DMS53 treated with DMSO at 0.1 percent for 48 hours (cell line): ENCODE measurements at regions not wholly inside any gene's neighbourhood (a gene's known extent, or its start where the extent isn't known, plus 50 kb on each side); places are given as distances from the start of the nearest gene placed in this dataset.

ENCODE experiments used
- DNase-seq: peaks from one replicate; lab custom pipeline; 2025; ENCODE audit not compliant: unreplicated experiment; lab: John Stamatoyannopoulos, UW

DNA sequence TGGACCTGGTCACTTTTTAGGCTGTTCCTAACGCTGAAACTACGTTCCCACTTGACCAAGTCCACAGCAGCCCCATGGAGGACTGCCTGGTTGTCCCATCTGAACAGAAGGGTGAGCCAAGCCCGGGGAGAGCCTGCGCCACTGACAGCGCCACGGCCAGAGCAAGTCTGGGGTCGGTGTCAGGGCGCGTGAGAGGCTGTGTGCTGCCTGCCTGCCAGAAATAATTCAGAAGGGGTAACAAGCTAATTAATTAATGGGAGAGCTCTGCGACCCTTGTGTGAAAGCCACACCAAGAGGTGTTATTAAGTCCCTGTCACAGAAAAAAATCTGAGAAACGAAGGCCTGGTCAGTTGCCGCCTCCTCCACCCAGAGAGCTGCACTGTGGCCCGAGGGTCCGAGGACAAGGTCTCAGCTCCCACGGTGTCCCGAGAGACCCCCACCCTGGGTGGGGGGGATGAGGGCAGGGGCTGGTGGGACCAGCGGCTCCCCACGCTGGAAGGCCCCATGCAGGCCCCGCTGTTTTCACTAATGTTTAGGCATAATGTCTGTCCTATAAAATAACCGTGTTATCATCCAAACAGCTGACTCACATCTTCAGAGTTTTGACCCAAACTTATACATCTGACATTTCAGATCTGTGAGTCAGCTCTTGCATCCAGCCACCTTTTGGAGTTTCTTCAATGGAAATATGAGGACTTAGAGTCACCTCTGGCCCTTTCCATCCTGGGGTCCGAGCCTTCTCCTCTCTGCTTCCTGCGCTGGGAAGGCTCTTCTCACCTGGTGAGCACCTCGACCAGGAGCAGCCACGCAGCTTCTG, 58.5 kb downstream of the DLL1 start:
- DNase-seq: no peak

DNA sequence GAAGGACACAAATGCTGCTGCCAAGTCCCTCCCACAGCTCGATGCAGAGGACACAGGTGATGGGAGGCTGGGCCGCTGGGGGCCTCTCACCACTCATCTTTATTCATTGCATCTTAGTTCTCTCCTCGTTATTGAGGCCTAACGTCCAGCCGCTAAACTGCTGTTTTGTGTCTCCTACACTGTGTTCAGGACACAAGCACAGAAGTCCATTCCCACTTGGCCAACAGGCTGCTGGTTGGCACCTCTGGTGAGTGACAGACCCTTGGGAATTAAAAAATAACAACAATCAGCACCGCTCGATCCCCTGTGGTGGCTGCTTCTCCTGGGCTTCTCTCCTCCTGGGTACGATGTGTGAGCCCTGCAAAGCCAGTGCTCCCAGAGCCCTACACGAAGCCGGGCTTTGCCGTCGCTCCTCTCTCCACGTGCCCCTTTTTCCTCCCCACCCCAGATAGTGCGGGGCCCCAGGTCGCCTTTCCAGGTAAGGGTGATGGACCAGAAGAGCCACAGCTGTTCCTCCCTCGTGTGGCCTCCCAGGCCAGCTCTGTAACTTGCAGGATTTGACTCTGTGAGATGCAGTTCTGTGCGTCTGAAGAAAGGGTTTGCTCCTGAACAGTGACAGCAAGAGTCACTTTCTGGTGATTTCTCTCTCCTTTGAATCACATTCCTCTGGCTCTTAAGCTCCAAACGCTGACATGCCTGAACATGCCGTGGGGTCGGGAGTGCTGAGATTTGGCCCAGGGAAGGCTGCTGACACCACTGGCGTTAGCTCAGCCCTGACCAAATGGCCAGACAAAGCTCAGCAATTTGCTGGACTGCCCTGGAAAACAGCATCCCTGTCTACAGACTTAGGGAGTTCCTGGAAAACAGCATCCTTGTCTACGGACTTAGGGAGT, 59.3 kb downstream of the DLL1 start:
- DNase-seq: no peak

DNA sequence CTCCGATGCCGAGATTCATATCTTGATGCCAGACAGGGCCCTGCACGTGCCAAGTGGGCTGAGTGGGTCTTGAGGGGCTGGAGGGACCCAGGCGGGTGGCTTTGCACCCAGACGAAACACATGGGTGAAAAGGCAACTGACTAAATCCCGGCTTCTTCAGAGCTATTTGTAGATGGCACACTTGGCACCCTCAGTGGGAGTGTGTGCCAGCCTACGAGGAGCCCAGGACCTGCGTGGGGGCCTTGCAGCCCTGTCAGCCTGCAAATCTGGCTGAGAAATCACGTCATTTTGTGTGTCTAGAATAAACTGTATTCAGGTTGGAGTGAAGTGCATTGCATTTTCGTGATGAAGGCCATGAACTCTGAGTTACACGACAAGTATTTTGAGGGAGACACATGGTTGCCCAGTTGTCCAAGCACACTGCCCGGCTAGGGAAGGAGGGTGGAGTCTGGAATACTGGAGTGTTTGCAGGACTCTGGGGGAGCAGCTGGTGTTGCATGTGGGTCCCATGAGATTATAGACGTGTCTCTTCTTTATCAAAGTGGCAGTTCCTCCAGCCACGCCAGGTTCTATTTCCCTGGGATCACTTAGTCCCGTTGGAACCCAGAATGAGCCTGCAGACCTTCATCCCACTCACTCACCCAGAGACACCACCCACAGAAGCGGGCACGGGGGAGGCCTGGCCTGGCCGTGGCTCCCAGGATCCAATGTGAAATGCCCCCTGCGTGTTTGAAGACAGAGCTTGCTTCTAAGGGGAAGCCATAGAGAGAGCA, 60.2 kb downstream of the DLL1 start:
- DNase-seq: no peak

DNA sequence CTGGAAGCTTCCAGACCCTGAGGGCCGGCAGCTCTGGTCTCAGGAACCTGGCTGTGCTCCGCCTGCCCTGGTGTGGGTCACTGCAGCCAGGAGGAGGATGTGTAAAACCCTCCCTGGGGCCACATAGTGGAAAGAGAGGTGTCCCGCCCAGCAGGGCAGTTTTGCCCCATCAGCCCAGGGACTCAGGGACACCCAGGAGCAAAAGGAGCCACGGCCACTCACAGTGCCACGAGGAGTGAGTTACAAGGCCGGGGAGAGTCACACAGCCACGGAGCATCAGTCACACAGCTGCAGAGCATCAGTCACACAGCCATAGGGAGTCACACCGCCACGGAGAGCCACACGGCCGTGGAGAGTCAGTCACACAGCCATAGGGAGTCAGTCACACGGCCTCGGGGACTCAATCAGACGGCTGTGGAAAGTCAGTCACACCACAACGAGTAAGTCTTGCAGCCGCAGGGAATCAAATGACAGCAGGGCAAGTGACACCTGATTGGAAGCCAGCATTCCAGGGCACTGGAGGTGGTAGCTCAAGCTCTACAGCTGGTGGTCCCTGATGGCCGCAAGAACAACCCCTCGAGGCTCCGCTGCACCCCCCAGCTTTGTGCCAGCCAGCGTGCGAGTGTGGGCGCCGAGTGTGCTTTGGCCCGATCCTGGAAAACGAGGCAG, 60.9 kb downstream of the DLL1 start:
- DNase-seq: no peak

DNA sequence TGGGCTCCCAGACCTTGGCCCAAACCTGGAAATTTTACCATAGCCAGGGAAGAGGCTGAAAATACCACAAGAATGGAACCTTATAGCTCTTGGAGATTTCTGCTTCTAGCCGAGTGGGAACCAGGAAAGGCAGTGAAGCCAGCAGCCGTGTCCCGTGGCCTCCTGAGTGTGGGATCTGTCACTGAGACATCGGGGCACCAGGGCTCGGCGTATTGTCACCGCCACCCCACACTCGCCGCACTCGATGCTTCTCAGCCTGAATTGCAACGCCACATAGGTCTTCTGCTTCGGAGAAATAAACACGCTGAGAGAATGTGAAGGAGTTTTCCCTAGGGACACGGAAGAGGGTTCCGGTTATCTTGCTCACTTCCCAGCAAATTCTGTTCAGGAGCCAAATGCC, 61.5 kb downstream of the DLL1 start:
- DNase-seq: no peak

- no peak for DNase-seq
These were observed 62.0 kb downstream of the DLL1 start for GRCh38 chr6:170228946-170229310.

DNA sequence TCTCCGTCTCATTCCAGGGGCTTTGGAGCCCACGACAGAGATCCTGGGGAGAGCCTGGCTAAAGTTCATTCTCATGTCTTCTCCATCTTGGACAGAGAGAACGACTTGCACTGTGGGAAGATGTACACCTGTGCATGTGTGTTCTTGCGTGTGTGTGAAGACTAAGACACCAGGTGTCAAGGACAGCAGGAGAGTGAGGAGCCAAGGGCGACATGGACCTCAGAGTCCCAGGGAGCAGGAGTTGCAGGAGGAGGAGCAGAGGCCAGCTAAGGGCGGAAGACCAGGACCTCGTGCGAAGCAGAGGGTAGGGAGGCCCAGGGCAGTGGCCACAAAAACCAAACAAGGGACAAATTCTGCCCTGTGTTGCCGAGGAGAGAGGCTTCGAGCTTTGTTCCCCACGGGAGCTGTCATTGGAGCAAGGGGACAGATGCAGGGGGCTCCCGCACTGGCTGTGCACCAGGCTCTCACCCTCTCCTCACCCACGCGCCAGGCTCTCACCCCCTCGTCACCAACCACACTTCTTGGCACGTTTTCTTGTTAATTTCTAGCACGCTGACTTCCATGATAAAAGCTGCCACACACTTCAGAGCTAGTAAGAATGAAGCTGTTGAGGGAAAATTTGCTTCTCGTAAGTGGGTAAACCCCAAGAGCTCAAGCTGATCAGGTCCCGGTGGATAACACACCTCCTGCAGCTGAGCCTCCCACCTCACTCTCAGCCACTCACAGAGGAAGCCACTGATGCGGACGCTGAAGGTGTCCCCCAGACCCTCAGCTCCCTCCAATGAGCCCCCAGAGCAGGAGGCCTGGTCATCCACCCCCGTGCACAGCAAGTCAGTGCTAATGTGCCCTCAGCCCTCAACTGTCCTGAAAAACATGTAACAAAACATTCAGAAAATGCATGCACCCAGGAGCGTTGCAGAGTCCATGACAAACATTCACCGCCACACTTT, 62.6 kb downstream of the DLL1 start:
- DNase-seq: no peak

DNA sequence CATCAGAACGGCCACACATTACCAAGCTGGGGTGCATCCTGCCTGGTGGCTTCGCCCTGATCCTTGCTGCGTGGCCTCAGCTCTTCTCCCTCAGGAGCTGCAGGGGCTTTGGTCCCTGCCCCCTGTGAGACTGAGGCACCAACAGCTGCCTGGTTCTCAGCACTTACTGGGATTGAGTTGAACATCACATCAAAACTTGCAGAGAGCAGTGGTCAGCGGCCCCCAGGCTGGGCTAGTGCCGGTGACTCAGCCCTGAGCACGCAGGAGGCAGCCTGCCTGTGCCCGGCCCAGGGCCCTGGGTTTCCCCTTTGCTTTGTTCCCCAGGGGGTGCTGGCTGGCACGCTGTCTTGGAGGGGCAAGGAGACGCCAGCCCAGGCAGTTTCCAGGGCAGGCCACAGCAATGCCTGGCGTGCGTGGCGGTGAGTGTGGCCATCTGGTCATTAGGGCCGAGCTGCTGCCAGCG, 63.3 kb downstream of the DLL1 start:
- DNase-seq: no peak

GRCh38 chr6:170226647-170227046, 64.2 kb downstream of the DLL1 start:
- DNase-seq: no peak

GRCh38 chr6:170225852-170226417, 64.9 kb downstream of the DLL1 start:
- DNase-seq: no peak

DNA sequence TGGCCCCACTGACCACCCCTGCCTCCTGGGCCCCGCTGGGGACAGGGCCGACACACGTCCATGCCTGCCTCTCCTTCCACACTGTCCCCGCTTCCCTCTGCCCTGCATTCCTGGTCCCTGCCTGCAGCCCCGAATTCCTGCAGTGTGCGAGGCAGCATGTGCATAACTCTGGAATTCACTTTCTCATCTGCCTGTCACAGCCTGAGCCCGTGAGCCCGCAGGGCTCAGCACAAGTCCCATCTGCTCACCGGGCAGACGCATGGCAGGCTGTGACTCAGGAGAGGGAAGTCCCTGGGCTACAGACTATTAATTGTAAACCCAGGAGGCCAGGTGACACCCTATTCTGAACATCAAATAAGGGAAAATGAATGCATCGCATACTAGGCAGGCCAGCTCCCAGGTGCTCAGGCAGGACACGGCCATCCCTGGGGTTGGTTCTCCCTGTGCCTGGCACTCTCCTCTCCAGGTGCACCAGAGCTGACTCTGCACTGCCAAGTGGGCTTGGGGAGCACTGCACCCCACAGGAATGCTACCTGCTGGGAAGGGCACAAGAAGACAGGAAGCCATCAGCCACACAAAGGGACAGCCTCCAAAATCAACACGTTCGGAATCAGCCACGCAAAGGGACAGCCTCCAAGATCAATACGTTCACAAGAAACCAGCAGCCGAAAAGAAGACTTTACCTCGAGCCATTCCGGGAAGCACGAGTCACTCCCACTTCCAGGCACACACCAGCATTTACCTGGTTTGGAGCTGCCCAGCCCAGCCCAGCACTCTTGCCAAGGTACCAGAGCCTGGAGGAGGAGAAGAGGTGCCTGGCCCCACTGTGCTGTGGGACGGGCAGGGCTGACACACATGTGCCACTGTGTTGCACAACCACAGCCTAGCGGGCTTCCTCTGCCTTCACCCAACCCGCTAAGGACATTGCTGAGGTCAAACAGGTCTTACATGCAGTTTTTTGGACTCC, 65.9 kb downstream of the DLL1 start:
- peak; percentile 71 for DNase-seq

DNA sequence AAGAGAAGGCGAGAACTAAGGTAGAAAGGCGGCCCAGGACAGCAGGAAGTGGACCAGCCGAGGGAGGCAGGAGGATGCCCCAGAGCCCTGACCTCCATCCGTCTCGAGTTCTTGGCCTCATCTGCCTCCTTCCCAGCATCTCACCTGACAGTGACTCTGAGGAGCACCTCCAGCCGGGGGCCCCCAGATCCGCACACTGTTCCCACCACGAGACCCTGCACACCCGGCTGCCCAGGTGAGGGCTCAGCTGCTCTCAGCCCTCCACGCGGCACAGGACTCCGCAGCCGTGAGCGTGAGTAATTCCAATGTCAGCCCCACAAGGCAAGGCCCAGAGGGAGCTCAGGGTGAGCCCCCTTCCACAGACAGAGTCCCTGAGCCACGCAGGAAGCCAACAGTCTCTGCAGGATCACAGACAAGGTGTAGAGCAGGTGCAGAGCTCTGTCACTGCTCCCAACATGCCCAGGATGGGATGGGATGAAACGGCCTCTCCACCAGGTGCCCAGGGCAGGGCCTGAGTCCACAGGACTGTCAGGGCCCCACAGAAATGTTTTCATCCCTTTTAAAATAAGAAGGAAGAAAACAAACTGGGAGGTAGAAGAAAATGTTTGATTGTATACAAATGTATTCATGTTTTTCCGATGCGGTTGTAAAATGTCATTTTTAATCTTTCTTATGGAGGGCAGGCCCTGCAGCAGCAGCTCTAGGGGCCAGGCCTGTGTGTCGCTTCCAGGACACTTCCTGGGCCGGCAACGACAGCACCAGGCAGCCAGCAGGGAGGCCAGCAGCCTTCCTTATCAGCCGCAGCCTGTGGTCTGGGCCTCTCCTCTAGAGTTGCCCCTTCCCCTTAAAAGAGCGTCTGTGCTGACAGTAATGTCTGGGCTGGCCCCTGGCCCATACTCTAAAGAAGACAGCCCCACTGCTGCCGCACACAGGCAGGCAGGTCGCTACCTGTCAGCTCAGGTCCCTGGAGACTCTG, 66.9 kb downstream of the DLL1 start:
- DNase-seq: no peak

GRCh38 chr6:170222498-170223471, 68.1 kb downstream of the DLL1 start:
- DNase-seq: peak; percentile 5

- no peak for DNase-seq
These were observed 69.0 kb downstream of the DLL1 start for GRCh38 chr6:170221753-170222400.

DNA sequence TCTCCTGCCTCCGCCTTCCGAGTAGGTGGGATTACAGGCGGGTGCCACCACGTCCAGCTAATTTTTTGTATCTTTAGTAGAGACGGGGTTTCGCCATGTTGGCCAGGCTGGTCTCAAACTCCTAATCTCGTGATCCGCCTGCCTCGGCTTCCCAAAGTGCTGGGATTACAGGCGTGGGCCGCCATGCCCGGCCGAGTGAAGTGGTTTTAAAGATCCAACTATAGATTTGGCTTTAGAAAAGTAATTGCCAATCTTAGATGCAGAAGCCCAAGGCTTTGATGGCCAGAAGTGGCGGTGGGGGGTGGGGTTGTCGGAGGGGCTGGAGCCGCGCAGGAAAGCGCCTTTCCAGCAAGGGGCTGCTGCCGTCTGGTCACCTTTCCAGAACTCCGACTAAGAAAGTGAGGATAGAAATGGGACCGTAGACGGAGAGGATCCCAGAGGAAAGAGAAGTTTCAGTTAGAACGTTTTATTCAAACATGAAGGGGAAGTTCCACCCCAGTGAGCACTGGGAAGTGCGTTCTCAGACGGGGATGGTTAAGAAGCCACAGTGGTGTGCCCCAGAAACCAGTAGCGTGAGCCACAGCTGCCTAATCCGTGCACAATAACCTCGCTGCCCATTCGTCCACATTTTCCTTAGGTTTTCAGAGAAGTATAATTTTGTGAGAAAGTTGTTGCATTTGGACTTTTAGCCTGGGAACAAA, 69.7 kb downstream of the DLL1 start:
- no peak for DNase-seq
